HepG2 (cell line): ENCODE measurements at regions not wholly inside any gene's neighbourhood (a gene's known extent, or its start where the extent isn't known, plus 50 kb on each side); places are given as distances from the start of the nearest gene placed in this dataset.

Experiments used
- ATAC-seq: fragments of 200-7000 bp; cut with Tn5 transposase; 3 replicates; pipeline ENCODE4 v1.9.1; 2020; ENCODE audit warnings: mild to moderate bottlenecking, moderate library complexity
- BruUV-seq: library from RNA; stranded (reverse); fragments of 400-500 nt; replicated peaks from 2 replicates; lab custom pipeline; 2021; lab: Mats Ljungman, UMichigan
- CTCF ChIA-PET: fragments of 300-600 bp; formaldehyde crosslinking; extraction: SDS; loops from one replicate; lab custom pipeline; 2021; ENCODE audit warnings: low total read pairs, inconsistent platforms, low intra/inter-chr PET ratio; lab: Yijun Ruan, JAX
- POLR2A ChIA-PET: fragments of 350-600 bp; sonication (Branson Sonifier 250); formaldehyde crosslinking; loops from one replicate; lab custom pipeline; 2020; ENCODE audit warnings: antibody characterized with exemption, inconsistent platforms; lab: Yijun Ruan, JAX
- DNase-seq: peaks from one replicate; pipeline ENCODE4 v3.0.0-alpha.2; 2015; ENCODE audit warnings: low spot score
- FAIRE-seq: peaks from 3 replicates; lab custom pipeline; 2011; peaks lifted over from hg19 to GRCh38; lab: Jason Lieb, UNC
- H2AFZ ChIP-seq: one replicate; pipeline ENCODE4 v1.6.1; 2011; ENCODE audit warnings: low read length, inconsistent platforms
- H3K27ac ChIP-seq: fragments of 300-600 bp; 3 replicates; pipeline ENCODE4 v1.8.0; 2011; ENCODE audit warnings: mixed run types, mild to moderate bottlenecking, mixed read lengths, low read length, inconsistent platforms; ENCODE audit not compliant: insufficient read depth; ENCODE audit errors: extremely low read length
- H3K27me3 ChIP-seq, 2 experiments: fragments of 200-600 bp in 1 of 2; 2 replicates in 1 of 2; 3 replicates in 1 of 2; pipeline versions ENCODE4 v1.6.0 to v1.8.0; 2011; ENCODE audit warnings: low read length in 2 of 2, mild to moderate bottlenecking in 2 of 2, moderate library complexity in 2 of 2, inconsistent platforms in 1 of 2; ENCODE audit not compliant: insufficient read depth in 2 of 2, control insufficient read depth in 1 of 2
- H3K36me3 ChIP-seq, 2 experiments: fragments of 200-600 bp in 1 of 2; replicated peaks in 1 of 2; 2 replicates in 1 of 2; 3 replicates in 1 of 2; pipeline versions ENCODE4 v1.5.1 to v1.8.0; 2011; ENCODE audit warnings: low read length in 2 of 2, inconsistent platforms in 1 of 2; ENCODE audit not compliant: insufficient read depth in 2 of 2, control insufficient read depth in 1 of 2
- H3K4me1 ChIP-seq: 2 replicates; pipeline ENCODE4 v1.5.1; 2012; ENCODE audit warnings: low read length, inconsistent platforms; ENCODE audit not compliant: insufficient read depth
- H3K4me2 ChIP-seq: 2 replicates; pipeline ENCODE4 v1.6.0; 2011; ENCODE audit warnings: low read depth, low read length, inconsistent platforms
- H3K4me3 ChIP-seq, 3 experiments: fragments of 200-600 bp in 1 of 3; sonication (generic), shearing (Covaris generic) in 1 of 3; replicated peaks in 1 of 3; 2 replicates each; pipeline ENCODE4 v1.5.1; 2011 to 2016; ENCODE audit warnings: low read length in 3 of 3, inconsistent platforms in 2 of 3, low read depth in 2 of 3, mild to moderate bottlenecking in 2 of 3, control low read depth in 1 of 3, mixed read lengths in 1 of 3; ENCODE audit not compliant: insufficient read depth in 1 of 3
- H3K79me2 ChIP-seq: one replicate; pipeline ENCODE4 v1.6.1; 2011; ENCODE audit warnings: low read length, inconsistent platforms; ENCODE audit not compliant: insufficient read depth
- H3K9ac ChIP-seq: 2 replicates; pipeline ENCODE4 v1.6.0; 2011; ENCODE audit warnings: mild to moderate bottlenecking, low read depth, low read length, inconsistent platforms; ENCODE audit not compliant: insufficient read depth
- H3K9me3 ChIP-seq: 2 replicates; pipeline ENCODE4 v1.5.1; 2012; ENCODE audit warnings: mild to moderate bottlenecking, low read length
- H4K20me1 ChIP-seq: 2 replicates; pipeline ENCODE4 v1.6.0; 2011; ENCODE audit warnings: inconsistent platforms, mild to moderate bottlenecking, low read length, moderate library complexity; ENCODE audit not compliant: insufficient read depth
- ARID2 ChIP-seq: sonication (generic); formaldehyde crosslinking; IDR thresholded peaks from 2 replicates; pipeline ENCODE4 v1.8.1; 2022; ENCODE audit warnings: mild to moderate bottlenecking, missing genetic modification reagents, borderline replicate concordance
- LCORL ChIP-seq, 2 experiments: fragments of 450-650 bp in 1 of 2; sonication (generic) in 1 of 2; formaldehyde crosslinking in 1 of 2; IDR thresholded peaks; 2 replicates each; pipeline versions ENCODE4 v1.5.0 to v1.6.1; 2017 to 2020; ENCODE audit warnings: antibody characterized with exemption in 1 of 2, missing genetic modification reagents in 1 of 2
- PHF20 ChIP-seq: sonication (generic); formaldehyde crosslinking; IDR thresholded peaks from 2 replicates; pipeline ENCODE4 v1.5.0; 2020; ENCODE audit warnings: mild to moderate bottlenecking, missing genetic modification reagents
- POLR2A ChIP-seq, 2 experiments: IDR thresholded peaks; 2 replicates each; pipeline ENCODE4 v1.6.1; 2011; ENCODE audit warnings: low read depth in 2 of 2, low read length in 2 of 2, mild to moderate bottlenecking in 1 of 2, moderate library complexity in 1 of 2; ENCODE audit not compliant: insufficient read depth in 1 of 2
- ZNF383 ChIP-seq: sonication (generic); formaldehyde crosslinking; IDR thresholded peaks from 2 replicates; pipeline ENCODE4 v1.4.0; 2020; ENCODE audit warnings: missing genetic modification reagents, mild to moderate bottlenecking, borderline replicate concordance
- ZNF747 ChIP-seq: sonication (generic); formaldehyde crosslinking; IDR thresholded peaks from 2 replicates; pipeline ENCODE4 v1.8.1; 2023; ENCODE audit warnings: missing genetic modification reagents, mild to moderate bottlenecking, borderline replicate concordance
- ZSCAN12 ChIP-seq: sonication (generic); formaldehyde crosslinking; IDR thresholded peaks from 2 replicates; pipeline ENCODE4 v1.9.0; 2021; ENCODE audit warnings: mild to moderate bottlenecking, missing genetic modification reagents
- WGBS: methylation state at CpG from one replicate; pipeline ENCODE4 v1.1.6; 2017; ENCODE audit warnings: low lambda C conversion rate; 5-methylcytosine and 5-hydroxymethylcytosine counted together
- in situ Hi-C: cut with HindIII; loops from 2 replicates; pipeline ENCODE4 v1.10.0; 2017; ENCODE audit warnings: low pct_unique_long_range_greater_than_20kb; ENCODE audit not compliant: extremely low pct_ligation_motif_present
- intact Hi-C: fragments of 100-400 bp; cut with micrococcal nuclease; formaldehyde crosslinking; loops from one replicate; pipeline ENCODE4 v1.10.0; 2022; ENCODE audit not compliant: unreplicated experiment
- TF ChIP-seq, protein P1 (sequence below): sonication (generic); formaldehyde crosslinking; IDR thresholded peaks from 2 replicates; pipeline ENCODE4 v1.5.0; 2020; ENCODE audit warnings: missing genetic modification reagents, mild to moderate bottlenecking, borderline replicate concordance

DNA sequence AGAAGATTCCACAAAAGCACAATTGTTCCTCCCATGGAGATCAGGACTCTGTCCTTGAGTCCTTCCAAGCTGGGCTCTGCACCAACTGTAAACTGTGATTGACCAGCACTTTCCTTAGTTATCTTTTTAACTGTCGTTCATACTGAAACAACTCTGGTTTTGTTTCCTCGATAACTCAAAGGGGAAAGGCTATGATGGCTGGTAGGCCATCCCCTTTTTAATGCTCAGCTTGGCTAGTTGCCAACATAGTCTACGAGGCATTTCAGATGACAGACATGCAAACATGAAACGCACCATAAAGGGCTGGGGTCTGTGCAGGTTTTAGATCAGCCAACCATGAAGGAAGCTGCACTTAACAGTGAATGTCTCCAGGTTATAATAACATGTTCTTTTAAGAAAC lies 497.1 kb upstream of the ARID1B start:
- Histone ChIP-seq H3K4me1 (no peaks in the 10 kb centered on the region), H3K4me2 (no peak overlapping the region), H2AFZ (no peak overlapping the region), H3K4me3 (no peak overlapping the region), H3K27ac (no peak overlapping the region), H3K27me3 (no peaks in the 10 kb centered on the region; a peak in 1 of 5 replicates), H3K9ac (no peak overlapping the region), H3K79me2 (no peaks in the 10 kb centered on the region), H3K9me3 (peaks cover 7% of the 10 kb centered on the region; the same call in 1 of the 2 replicates), H3K36me3 (no peaks in the 10 kb centered on the region), H4K20me1 (no peaks in the 10 kb centered on the region)
- no peak for ATAC-seq
- no TSS peak for BruUV-seq
- intact Hi-C loops = no loop called here
- ChIA-PET CTCF (no interaction called here), POLR2A (no interaction called here)
- TF ChIP-seq PHF20 (CRISPR knock-in tag) = no peak
- TF ChIP-seq, protein P1, sequence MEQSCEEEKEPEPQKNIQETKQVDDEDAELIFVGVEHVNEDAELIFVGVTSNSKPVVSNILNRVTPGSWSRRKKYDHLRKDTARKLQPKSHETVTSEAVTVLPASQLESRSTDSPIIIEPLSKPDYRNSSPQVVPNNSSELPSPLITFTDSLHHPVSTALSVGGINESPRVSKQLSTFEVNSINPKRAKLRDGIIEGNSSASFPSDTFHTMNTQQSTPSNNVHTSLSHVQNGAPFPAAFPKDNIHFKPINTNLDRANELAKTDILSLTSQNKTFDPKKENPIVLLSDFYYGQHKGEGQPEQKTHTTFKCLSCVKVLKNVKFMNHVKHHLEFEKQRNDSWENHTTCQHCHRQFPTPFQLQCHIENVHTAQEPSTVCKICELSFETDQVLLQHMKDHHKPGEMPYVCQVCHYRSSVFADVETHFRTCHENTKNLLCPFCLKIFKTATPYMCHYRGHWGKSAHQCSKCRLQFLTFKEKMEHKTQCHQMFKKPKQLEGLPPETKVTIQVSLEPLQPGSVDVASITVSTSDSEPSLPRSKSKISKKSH (CRISPR knock-in tag) = no peak
- no peak for TF ChIP-seq POLR2A (IDR thresholded peaks at IDR 0.05; ENCODE audit: insufficient read depth in 1 of 2, low read depth in 2 of 2, low read length in 2 of 2)
- TF ChIP-seq LCORL (IDR thresholded peaks at IDR 0.05) = peak; percentile 49; the same call in 1 of the 2 replicates
- no peak for TF ChIP-seq LCORL (CRISPR knock-in tag; IDR thresholded peaks at IDR 0.05)
- TF ChIP-seq ARID2 (CRISPR knock-in tag) = no peak
- no peak for TF ChIP-seq ZSCAN12 (CRISPR knock-in tag)
- in situ Hi-C loops = no loop called here
- 41% methylated on average over 4 of the region's 4 CpGs for WGBS
- no peak for FAIRE-seq
- DNase-seq = no peak

DNA sequence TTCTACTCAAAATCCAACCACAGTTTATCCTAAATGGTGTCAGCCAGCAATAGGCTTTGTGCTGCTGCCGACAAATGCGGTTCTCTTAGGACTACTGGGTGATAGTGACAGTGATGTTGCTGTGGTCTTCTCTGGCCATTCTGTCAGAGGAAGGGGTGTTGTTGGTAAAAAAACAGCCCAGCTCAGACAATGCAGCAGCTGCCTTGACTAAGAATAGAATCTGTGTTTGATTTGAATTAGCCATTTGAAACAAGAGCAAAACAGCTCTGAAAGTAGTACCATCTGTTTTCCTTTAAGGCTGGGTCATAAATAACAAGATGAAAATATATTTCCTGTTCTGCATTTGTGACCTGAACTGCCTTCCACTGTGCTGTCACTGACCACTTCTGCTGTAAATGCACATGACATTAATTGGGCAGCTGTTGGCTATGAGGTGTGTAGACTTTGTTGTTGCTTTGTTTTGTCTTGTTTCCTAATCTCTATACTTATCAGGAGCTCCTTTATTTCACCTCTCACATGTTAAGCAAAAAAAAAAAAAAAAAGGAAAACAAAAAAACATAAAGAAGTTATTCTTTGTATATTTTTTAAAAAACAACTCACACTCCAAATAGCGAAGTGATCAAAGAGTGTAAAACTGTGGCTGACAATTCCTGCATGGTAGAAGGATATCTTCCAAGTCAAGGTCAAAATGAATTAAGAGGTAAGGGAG lies 497.8 kb upstream of the ARID1B start:
- H3K4me2 ChIP-seq = no peak overlapping the region
- H3K4me1 ChIP-seq = no peaks in the 10 kb centered on the region
- H3K27ac ChIP-seq = no peak overlapping the region
- H3K4me3 ChIP-seq = no peak overlapping the region
- TF ChIP-seq ZNF383 (CRISPR knock-in tag) (no peak), ZNF747 (CRISPR knock-in tag) (no peak)
- in situ Hi-C loops (no loop called here), intact Hi-C loops (no loop called here)
- ATAC-seq (no peak), FAIRE-seq (no peak), DNase-seq (no peak)
- H3K79me2 ChIP-seq = no peaks in the 10 kb centered on the region
- ChIA-PET POLR2A (no interaction called here), CTCF (no interaction called here)
- no TSS peak for BruUV-seq
- H3K27me3 ChIP-seq = no peaks in the 10 kb centered on the region; a peak in 1 of 5 replicates
- no peak overlapping the region for H2AFZ ChIP-seq
- H4K20me1 ChIP-seq = no peaks in the 10 kb centered on the region
- no peak overlapping the region for H3K9ac ChIP-seq
- H3K36me3 ChIP-seq = no peaks in the 10 kb centered on the region
- H3K9me3 ChIP-seq = peaks cover 7% of the 10 kb centered on the region; the same call in 1 of the 2 replicates
- 23% methylated on average over 3 of the region's 3 CpGs for WGBS
